Endometrium (tissue), 2 donors: ENCODE measurements at regions not wholly inside any gene's neighbourhood (a gene's known extent, or its start where the extent isn't known, plus 50 kb on each side); places are given as distances from the start of the nearest gene placed in this dataset.

Source experiments
- FAIRE-seq: peaks from 2 replicates; lab custom pipeline; 2012; peaks lifted over from hg19 to GRCh38; lab: Jason Lieb, UNC
- donor health status: control.
- donor health status: control.

DNA sequence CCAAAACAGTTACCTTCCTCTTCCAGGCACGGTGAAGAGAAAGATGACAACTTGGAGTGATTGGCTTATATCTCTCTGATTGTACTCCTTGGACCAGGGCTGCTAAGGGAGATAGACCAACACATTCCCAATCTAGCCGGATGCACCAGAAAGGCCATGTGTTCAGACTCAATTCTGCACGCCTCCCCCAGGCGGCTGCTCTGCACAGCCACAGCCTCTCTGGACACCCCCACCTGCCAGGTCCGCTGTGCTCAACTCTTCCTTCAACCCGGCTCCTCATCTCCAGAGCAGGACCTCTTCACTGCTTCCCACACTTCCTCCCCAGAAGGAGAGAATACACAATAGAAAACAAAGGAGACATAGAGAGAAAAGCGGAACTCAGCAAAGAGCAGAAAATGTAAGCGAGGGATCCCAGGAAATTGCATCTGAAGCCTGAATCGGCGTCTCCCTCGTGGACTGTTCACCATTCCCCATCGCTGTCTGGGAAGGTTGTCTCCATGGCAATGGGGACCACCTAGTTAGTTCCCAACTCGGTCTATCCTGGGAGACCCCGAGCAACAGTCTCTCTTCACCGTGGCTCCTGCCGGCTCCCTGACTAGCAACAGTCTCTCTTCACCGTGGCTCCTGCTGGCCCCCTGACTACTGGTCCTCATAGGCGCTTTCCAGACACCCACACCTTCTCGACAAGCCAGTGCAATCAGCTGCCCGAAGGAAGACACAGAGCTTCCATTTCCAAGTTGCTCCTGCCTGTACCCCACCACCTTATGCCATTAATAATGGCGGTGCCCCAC is 361.7 kb upstream of the MYT1L start:
- FAIRE-seq = no peak

DNA sequence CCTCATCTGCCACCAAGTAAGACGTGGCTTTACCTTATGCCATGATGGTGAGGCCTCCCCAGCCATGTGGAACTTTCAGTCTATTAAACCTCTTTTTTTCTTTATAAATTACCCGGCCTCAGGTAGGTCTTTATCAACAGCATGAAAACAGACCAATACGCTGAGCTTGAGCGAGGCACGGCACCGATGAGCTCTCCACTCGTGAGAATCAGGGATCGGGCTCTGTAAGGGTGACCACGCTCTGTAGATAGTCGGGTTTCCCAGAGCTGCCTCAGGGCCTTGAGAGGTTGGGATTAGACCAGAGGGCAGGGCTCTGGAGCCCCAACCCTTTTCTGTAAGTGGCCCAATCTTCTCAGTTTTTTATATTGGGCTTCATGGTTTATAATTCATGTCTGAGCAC is 360.3 kb upstream of the MYT1L start:
- FAIRE-seq = no peak

DNA sequence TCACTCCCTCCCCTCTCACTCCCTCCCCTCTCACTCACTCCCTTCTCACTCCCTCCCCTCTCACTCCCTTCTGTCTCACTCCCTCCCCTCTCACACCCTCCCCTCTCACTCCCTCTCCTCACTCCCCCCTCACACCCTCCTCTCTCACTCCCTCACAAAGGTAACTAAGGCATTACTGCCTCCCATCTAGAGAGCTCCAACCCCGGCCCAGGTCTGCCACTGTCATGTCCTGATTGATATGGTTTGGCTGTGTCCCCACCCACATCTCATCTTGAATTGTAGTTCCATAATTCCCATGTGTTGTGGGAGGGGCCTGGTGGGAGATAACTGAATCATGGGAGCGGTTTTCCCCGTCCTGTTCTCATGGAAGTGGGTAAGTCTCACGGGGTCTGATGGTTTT is 359.9 kb upstream of the MYT1L start:
- no peak for FAIRE-seq

GRCh38 chr2:2689306-2689705 is 358.2 kb upstream of the MYT1L start:
- FAIRE-seq = no peak

DNA sequence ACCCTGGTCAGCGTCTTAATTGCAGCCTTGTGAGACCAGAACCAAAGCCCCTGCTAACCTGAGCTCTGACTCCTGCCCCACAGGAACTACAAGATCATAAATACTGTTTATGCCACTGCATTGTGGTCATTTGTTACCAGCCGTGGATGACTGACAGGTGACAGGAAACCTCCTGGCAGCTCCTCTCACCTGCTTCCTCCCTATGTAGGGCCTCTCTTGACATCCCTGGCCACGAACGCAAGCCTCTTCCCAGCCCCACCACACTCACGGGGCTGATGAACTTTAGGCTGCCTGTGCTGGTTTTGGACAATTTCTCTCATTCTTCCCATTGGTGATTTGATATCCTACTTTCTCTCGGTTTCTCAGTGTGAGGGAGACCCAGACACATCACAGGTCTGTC is 357.2 kb upstream of the MYT1L start:
- no peak for FAIRE-seq

DNA sequence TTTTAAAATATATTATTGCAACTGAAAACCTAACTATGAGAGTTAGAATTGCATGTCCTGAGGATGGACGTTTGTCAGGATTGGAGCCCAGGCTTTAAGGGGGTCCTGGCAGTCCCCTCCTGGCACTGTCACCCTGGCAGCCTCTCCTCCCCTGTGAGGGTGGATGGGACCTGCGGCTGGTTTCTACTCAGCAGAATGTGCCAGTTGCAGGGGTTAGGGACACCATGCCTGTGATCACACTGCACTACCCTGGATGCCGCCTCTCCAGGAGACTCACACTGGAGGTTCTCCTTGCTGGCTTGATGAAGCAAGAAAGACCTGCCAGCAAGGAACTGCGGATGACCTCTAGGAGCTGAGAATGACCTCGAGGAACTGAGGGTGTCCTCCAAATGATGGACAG is 356.7 kb upstream of the MYT1L start:
- no peak for FAIRE-seq

- no peak for FAIRE-seq
These were observed 355.1 kb upstream of the MYT1L start for GRCh38 chr2:2686222-2686621.

- FAIRE-seq = no peak
These were observed 352.6 kb upstream of the MYT1L start for GRCh38 chr2:2683606-2684224.

GRCh38 chr2:2682700-2683342 is 351.7 kb upstream of the MYT1L start:
- FAIRE-seq = no peak

GRCh38 chr2:2681711-2682251 is 350.7 kb upstream of the MYT1L start:
- no peak for FAIRE-seq

DNA sequence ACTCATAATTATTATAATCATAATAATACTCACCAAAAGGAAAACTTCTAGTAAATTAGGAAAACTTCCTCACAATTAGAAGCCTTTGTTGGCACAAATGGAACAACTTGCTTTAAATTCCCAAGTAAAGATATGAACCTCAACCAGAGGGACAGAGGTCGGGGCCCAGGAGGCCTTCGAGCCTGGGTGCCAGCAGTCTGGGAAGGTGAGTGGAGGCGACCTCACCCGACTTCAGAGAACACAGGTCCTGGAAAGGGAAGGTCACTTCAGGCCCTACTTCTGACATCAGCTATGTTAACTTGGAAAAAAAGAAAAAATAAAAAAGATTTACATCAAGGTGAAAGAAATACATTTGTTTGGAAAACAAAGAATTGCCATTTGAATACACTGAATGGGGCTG is 350.0 kb upstream of the MYT1L start:
- FAIRE-seq = no peak

- FAIRE-seq = no peak
These were observed 343.8 kb upstream of the MYT1L start for GRCh38 chr2:2674831-2675230.

DNA sequence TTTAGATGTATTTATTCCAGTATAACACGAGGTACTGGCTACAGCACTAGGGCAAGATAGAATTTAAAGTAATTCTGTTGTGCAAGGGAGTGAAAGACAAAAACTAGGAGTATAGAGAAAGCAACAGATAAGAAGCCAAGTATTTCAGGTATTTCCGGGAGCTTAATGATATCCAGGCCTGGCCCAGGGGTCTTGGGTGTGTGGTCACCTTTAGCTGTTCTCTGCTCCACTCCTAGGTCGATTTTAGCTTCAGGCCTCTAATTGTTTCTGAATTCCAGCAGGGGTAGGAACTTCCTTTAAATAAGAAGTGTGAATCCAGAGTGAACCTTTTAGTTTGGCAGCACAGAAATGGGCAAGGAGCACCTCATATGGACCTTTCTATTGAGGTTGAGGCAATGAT is 342.3 kb upstream of the MYT1L start:
- no peak for FAIRE-seq

DNA sequence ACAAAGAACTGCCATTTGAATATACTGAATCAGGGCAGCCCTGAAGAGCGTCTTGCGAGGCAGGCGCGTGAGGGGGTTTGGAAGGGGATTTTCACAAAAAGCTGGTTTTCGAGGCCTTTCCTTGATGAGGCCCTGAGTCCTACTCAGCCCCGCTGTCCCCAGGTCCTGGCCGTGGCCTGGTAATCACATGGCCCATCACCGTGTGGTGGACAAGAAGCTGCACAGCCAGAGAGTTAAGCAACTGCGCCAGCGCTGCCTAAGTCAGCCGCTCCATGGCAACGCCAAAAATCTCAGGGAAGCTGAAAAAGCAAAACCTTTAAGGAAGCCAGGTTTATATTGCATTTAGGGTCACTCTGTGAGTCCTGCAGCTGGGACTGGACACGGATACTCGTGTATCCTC is 341.2 kb upstream of the MYT1L start:
- FAIRE-seq = no peak

GRCh38 chr2:2671826-2672225 is 340.8 kb upstream of the MYT1L start:
- FAIRE-seq = no peak

DNA sequence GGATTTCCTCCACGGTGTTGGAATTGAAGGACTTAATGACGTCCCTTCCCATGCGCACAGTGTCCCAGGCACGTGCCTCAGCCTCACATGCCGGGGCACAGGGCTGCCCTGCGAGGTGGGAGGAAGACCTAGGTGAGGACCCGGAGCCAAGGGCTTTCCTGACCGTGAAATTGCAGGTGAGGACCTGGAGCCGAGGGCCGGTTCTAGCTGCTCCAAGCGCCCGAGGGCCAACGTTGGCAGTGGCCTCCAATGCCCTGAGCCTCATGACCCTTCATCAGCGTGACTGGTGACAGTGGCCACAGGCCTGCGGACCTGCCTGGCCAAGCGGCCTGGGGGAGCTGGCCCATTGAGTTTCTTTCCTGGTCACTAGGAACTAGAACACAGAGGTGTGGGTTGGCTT is 338.2 kb upstream of the MYT1L start:
- no peak for FAIRE-seq

DNA sequence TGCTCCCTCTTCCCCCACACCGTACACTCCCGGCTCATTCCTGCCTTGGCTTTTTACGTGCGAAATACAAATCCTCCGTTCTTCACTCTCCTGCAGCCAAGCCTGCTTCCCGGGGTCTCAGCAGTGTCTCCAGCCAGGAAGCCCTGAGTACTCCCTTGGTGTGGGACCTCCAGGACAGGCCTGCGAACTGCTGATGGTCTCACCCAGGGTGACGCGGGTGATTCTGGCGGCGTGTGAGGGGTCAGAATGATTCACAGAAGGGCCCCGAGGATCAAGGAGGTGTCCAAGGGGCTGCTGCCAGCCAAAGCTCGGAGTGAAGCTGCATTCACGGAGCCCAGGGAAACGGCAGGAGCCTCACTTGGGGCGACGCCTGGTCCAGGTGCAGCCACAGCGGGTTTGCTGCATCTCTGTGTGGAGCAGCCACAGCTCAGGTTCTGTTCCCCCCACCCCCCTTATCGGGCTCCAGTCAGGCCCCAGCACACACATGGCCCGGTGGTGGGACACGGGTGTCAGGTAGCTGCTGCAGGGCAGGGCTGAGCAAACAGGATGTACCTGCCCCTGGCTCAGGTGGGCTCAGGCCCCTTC is 337.7 kb upstream of the MYT1L start:
- FAIRE-seq = no peak

DNA sequence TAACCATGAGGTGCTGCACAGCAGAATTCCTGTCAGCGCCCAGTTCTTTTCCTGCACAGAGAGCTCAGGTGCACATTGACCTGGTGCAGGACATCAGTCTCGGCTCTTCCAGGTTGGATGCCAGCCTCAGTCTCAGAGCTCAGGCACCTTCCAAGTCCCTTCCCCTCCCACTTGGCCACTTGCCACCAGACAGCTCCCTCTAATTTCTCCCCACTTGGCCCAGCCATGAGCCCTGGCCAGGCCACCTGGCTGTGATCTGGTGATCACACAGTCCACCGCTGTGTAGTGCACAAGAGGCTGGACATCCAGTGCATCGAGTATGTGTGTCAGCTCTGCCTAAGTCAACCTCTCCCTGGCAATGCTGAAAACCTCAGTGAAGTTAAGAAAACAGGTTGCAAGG is 336.6 kb upstream of the MYT1L start:
- no peak for FAIRE-seq

- FAIRE-seq = no peak
These were observed 334.7 kb upstream of the MYT1L start for GRCh38 chr2:2665834-2666133.

DNA sequence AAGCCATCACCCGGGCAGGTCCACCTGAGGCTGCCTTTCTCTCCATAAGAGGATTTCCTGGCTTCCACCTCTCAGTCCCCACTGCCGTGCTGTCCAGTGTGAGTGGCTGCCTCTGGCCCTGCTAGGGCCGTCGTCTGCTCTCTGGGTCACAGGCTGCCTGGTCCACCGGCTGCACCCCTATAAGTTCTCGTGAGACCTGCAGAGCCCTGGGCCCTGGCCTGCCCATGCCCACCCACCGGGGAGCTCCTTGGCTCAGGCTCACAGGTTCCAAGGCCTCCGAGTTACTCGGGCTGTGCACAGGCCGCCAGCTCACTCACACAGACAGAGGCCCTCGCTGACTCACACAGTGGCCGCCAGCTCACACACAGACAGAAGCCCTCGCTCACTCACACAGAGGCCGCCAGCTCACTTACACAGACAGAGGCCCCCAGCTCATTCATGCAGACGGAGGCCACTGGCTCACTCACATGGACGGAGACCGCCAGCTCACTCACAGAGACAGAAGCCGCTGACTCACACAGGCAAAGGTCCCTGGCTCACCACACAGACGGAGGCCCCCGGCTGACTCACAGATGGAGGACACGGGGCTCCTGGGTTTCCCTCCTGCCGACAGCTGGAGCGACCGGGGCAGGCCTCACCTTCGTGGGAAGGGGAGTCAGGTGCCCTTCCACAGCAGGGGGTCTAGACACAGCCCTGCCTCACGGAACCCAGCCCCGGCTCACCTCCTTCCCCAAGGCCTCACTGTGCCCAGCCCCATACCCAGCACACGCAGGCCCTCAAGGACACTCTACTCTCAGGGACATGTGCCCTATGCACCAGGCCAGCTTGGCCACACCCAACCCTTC is 334.1 kb upstream of the MYT1L start:
- FAIRE-seq = no peak

DNA sequence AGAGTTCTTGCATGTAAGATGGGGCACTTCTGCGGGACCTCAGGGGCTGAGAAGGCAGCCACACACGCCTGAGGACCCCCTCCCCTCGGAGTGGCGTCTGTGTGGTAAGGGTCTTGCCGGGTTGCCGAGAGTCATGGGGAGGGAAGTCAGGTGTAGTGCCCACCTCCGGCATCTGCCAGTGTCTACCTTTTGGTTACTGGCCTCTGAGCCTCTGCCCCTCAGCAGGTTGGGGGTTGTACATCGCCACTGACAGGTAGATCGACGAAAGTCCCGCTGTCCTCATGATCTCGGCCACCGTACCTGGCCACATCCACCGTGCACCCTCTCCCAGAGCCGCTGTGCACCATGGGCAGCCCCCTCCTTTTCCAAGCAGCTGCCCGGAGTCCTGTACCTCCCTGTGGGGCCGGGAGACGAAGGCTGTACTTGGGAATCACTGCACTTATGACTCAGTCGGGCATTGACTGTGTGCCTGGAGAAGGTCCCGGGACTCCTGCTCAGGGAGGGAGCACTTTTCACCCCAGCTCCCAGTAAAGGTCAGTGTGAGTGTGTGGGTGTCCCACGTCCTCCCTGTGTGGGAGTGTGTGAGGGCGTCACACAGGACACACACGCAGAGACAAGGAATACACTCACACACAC is 332.4 kb upstream of the MYT1L start:
- no peak for FAIRE-seq
